H1 (cell line): ENCODE measurements at regions not wholly inside any gene's neighbourhood (a gene's known extent, or its start where the extent isn't known, plus 50 kb on each side); places are given as distances from the start of the nearest gene placed in this dataset.

Experiments
- CTCF ChIA-PET: fragments of 300-600 bp; sonication (Branson Sonifier 250); formaldehyde crosslinking; loops from one replicate; lab custom pipeline; 2021; ENCODE audit not compliant: partially characterized antibody; lab: Charles Lee
- POLR2A ChIA-PET: fragments of 300-600 bp; sonication (Branson Sonifier 250); formaldehyde crosslinking; loops from one replicate; lab custom pipeline; 2021; ENCODE audit warnings: inconsistent platforms; ENCODE audit not compliant: partially characterized antibody; lab: Charles Lee
- DNase-seq, 2 experiments: peaks; one replicate each; pipeline versions ENCODE4 v3.0.0 to v3.0.0-alpha.2; 2010 to 2022; ENCODE audit warnings: low spot score in 2 of 2, low read depth in 1 of 2, mixed read lengths in 1 of 2
- FAIRE-seq: peaks from 2 replicates; lab custom pipeline; 2011; peaks lifted over from hg19 to GRCh38; lab: Jason Lieb, UNC
- H2AFZ ChIP-seq: 2 replicates; pipeline ENCODE4 v1.8.1; 2012; ENCODE audit warnings: low read length, inconsistent platforms
- H2AK5ac ChIP-seq: 2 replicates; pipeline ENCODE4 v1.6.1; 2013; ENCODE audit warnings: low read depth, low read length
- H2BK120ac ChIP-seq: replicated peaks from 2 replicates; pipeline ENCODE3; 2013; ENCODE audit warnings: low read depth, low read length, inconsistent platforms
- H2BK12ac ChIP-seq: 2 replicates; pipeline ENCODE4 v1.6.1; 2013; ENCODE audit warnings: low read depth, low read length
- H2BK15ac ChIP-seq: 2 replicates; pipeline ENCODE4 v1.6.1; 2013; ENCODE audit warnings: low read length
- H2BK20ac ChIP-seq: 2 replicates; pipeline ENCODE4 v1.6.1; 2013; ENCODE audit warnings: low read length
- H2BK5ac ChIP-seq: 2 replicates; pipeline ENCODE4 v1.6.1; 2013; ENCODE audit warnings: low read depth, low read length
- H3K14ac ChIP-seq: 2 replicates; pipeline ENCODE4 v1.6.1; 2013; ENCODE audit warnings: inconsistent platforms; ENCODE audit not compliant: insufficient read length
- H3K18ac ChIP-seq: 2 replicates; pipeline ENCODE4 v1.6.1; 2013; ENCODE audit warnings: low read length; ENCODE audit errors: extremely low read depth
- H3K23ac ChIP-seq: 2 replicates; pipeline ENCODE4 v1.6.1; 2013; ENCODE audit warnings: inconsistent platforms; ENCODE audit not compliant: insufficient read length
- H3K23me2 ChIP-seq: 2 replicates; pipeline ENCODE4 v1.6.1; 2013; ENCODE audit warnings: low read depth, low read length
- H3K27ac ChIP-seq: 2 replicates; pipeline ENCODE4 v1.6.1; 2011; ENCODE audit warnings: low read depth, low read length, inconsistent platforms
- H3K27me3 ChIP-seq, 4 experiments: replicated peaks in 1 of 4; 1 replicate in 1 of 4; 2 replicates in 3 of 4; pipeline versions ENCODE4 v1.6.1 to v1.8.1; 2011 to 2013; ENCODE audit warnings: low read length in 3 of 4, mild to moderate bottlenecking in 3 of 4, inconsistent platforms in 2 of 4, mixed read lengths in 2 of 4, moderate library complexity in 1 of 4; ENCODE audit not compliant: control insufficient read depth in 3 of 4, insufficient read depth in 3 of 4; ENCODE audit errors: extremely low read depth in 1 of 4
- H3K36me3 ChIP-seq, 4 experiments: 2 replicates each; pipeline versions ENCODE4 v1.6.1 to v1.8.1; 2011 to 2013; ENCODE audit warnings: mild to moderate bottlenecking in 4 of 4, low read length in 3 of 4, moderate library complexity in 2 of 4, control low read depth in 1 of 4, inconsistent platforms in 1 of 4; ENCODE audit not compliant: insufficient read depth in 4 of 4, control insufficient read depth in 2 of 4
- H3K4ac ChIP-seq: replicated peaks from 2 replicates; pipeline ENCODE3; 2013; ENCODE audit warnings: low read length, low read depth, mixed read lengths, inconsistent platforms; ENCODE audit not compliant: insufficient read length
- H3K4me1 ChIP-seq, 4 experiments: replicated peaks in 1 of 4; 1 replicate in 1 of 4; 2 replicates in 3 of 4; pipeline versions ENCODE4 v1.6.1 to v1.8.1; 2011 to 2013; ENCODE audit warnings: low read length in 3 of 4, inconsistent platforms in 2 of 4, mixed read lengths in 1 of 4; ENCODE audit not compliant: insufficient read depth in 4 of 4, control insufficient read depth in 3 of 4
- H3K4me2 ChIP-seq, 2 experiments: 2 replicates each; pipeline versions ENCODE4 v1.6.1 to v1.8.1; 2011 to 2013; ENCODE audit warnings: low read depth in 2 of 2, low read length in 2 of 2, control low read depth in 1 of 2, inconsistent platforms in 1 of 2, mild to moderate bottlenecking in 1 of 2; ENCODE audit not compliant: insufficient read depth in 1 of 2
- H3K4me3 ChIP-seq, 4 experiments: fragments of 200-600, 300-600 bp in 1 of 4; sonication (generic), shearing (Covaris generic), sonication (Bioruptor Twin) in 1 of 4; 2 replicates each; pipeline versions ENCODE4 v1.5.1 to v1.8.1; 2011 to 2016; ENCODE audit warnings: low read length in 4 of 4, low read depth in 3 of 4, control low read depth in 2 of 4, inconsistent platforms in 2 of 4, mild to moderate bottlenecking in 2 of 4, mixed read lengths in 1 of 4, moderate library complexity in 1 of 4; ENCODE audit not compliant: insufficient read depth in 2 of 4; ENCODE audit errors: extremely low read depth in 1 of 4
- H3K56ac ChIP-seq: replicated peaks from 2 replicates; pipeline ENCODE3; 2013; ENCODE audit warnings: low read depth, mild to moderate bottlenecking, mixed read lengths, low read length, inconsistent platforms; ENCODE audit not compliant: insufficient read length
- H3K79me1 ChIP-seq: 2 replicates; pipeline ENCODE4 v1.6.1; 2013; ENCODE audit warnings: low read depth, low read length, control low read depth
- H3K79me2 ChIP-seq, 2 experiments: 2 replicates each; pipeline versions ENCODE4 v1.6.1 to v1.8.1; 2012 to 2013; ENCODE audit warnings: low read length in 2 of 2, mild to moderate bottlenecking in 2 of 2, inconsistent platforms in 1 of 2; ENCODE audit not compliant: insufficient read depth in 2 of 2, control insufficient read depth in 1 of 2
- H3K9ac ChIP-seq, 4 experiments: replicated peaks in 1 of 4; 1 replicate in 1 of 4; 2 replicates in 3 of 4; pipeline versions ENCODE4 v1.6.1 to v1.8.1; 2011 to 2013; ENCODE audit warnings: low read depth in 3 of 4, low read length in 3 of 4, control low read depth in 2 of 4, mild to moderate bottlenecking in 2 of 4, moderate library complexity in 2 of 4, inconsistent platforms in 1 of 4; ENCODE audit errors: extremely low read depth in 1 of 4
- H3K9me3 ChIP-seq, 2 experiments: 2 replicates each; pipeline versions ENCODE4 v1.6.1 to v1.8.1; 2012 to 2013; ENCODE audit warnings: mild to moderate bottlenecking in 2 of 2, moderate library complexity in 2 of 2, control low read depth in 1 of 2, inconsistent platforms in 1 of 2, low read depth in 1 of 2, low read length in 1 of 2, mixed read lengths in 1 of 2; ENCODE audit not compliant: insufficient read depth in 2 of 2
- H4K20me1 ChIP-seq, 2 experiments: replicated peaks in 1 of 2; 2 replicates each; pipeline versions ENCODE3 to v1.8.1; 2011 to 2013; ENCODE audit warnings: inconsistent platforms in 2 of 2, low read length in 2 of 2, mild to moderate bottlenecking in 1 of 2; ENCODE audit not compliant: insufficient read depth in 2 of 2, control insufficient read depth in 1 of 2
- H4K5ac ChIP-seq: 2 replicates; pipeline ENCODE4 v1.6.1; 2013; ENCODE audit warnings: low read length, low read depth, mixed read lengths, inconsistent platforms; ENCODE audit not compliant: insufficient read length
- H4K8ac ChIP-seq: 2 replicates; pipeline ENCODE4 v1.8.0; 2013; ENCODE audit warnings: mild to moderate bottlenecking, moderate library complexity, low read length, inconsistent platforms; ENCODE audit not compliant: insufficient read depth; ENCODE audit errors: extremely low read depth
- H4K91ac ChIP-seq: replicated peaks from 2 replicates; pipeline ENCODE3; 2013; ENCODE audit warnings: low read length, mixed read lengths, inconsistent platforms; ENCODE audit not compliant: insufficient read length
- ASH2L ChIP-seq: fragments of 200-600, 300-600 bp; sonication (generic); IDR thresholded peaks from one replicate; pipeline ENCODE4 v1.7.1; 2017; ENCODE audit warnings: low read length
- BACH1 ChIP-seq: IDR thresholded peaks from 2 replicates; pipeline ENCODE4 v1.6.1; 2012; ENCODE audit warnings: low read length, improper control_type of control experiment
- BCL11A ChIP-seq, 2 experiments: IDR thresholded peaks; one replicate each; pipeline ENCODE4 v1.6.1; 2011; ENCODE audit warnings: low read depth in 2 of 2, low read length in 2 of 2, mild to moderate bottlenecking in 2 of 2
- CBX8 ChIP-seq: fragments of 300-800, 300-1000 bp; sonication (generic); IDR thresholded peaks from 2 replicates; pipeline ENCODE4 v1.7.1; 2016; ENCODE audit warnings: low read depth, low read length, borderline replicate concordance
- CHD1 ChIP-seq: IDR thresholded peaks from 2 replicates; pipeline ENCODE4 v1.6.1; 2012; ENCODE audit warnings: low read depth, low read length, improper control_type of control experiment
- EGR1 ChIP-seq: IDR thresholded peaks from 2 replicates; pipeline ENCODE4 v1.6.1; 2011; ENCODE audit warnings: low read depth, low read length, borderline replicate concordance
- JUND ChIP-seq: IDR thresholded peaks from 2 replicates; pipeline ENCODE4 v1.6.1; 2011; ENCODE audit warnings: mild to moderate bottlenecking, improper control_type of control experiment, low read length
- MAX ChIP-seq: IDR thresholded peaks from 2 replicates; pipeline ENCODE4 v1.6.1; 2012; ENCODE audit warnings: inconsistent platforms
- RNF2 ChIP-seq: fragments of 200-900, 300-1000 bp; sonication (generic); IDR thresholded peaks from 2 replicates; pipeline ENCODE4 v1.7.1; 2016; ENCODE audit warnings: borderline replicate concordance, low read depth, mild to moderate bottlenecking, antibody characterized with exemption, low read length; ENCODE audit not compliant: poor library complexity, severe bottlenecking; ENCODE audit errors: missing control alignments
- SIN3A ChIP-seq, 2 experiments: IDR thresholded peaks in 1 of 2; conservative IDR thresholded peaks in 1 of 2; 2 replicates each; pipeline ENCODE4 v1.6.1; 2011 to 2012; ENCODE audit warnings: low read length in 2 of 2, improper control_type of control experiment in 1 of 2, low read depth in 1 of 2, mild to moderate bottlenecking in 1 of 2
- SIX5 ChIP-seq: IDR thresholded peaks from 2 replicates; pipeline ENCODE4 v1.6.1; 2011; ENCODE audit warnings: mild to moderate bottlenecking, low read depth, low read length
- TAF1 ChIP-seq: IDR thresholded peaks from 2 replicates; pipeline ENCODE4 v1.6.1; 2011; ENCODE audit warnings: mild to moderate bottlenecking, low read depth, low read length
- YY1 ChIP-seq: IDR thresholded peaks from 2 replicates; pipeline ENCODE4 v1.6.1; 2011; ENCODE audit warnings: low read depth, mild to moderate bottlenecking, low read length
- WGBS, 2 experiments: shearing (Covaris generic) in 1 of 2; methylation state at CpG; one replicate each; pipeline versions ENCODE4 v1.1.6 to v1.1.7; 2013 to 2015; ENCODE audit warnings: low lambda C conversion rate in 2 of 2, mixed read lengths in 2 of 2, inconsistent platforms in 1 of 2, low coverage in 1 of 2, missing lambda C conversion rate in 1 of 2; ENCODE audit not compliant: insufficient replicate concordance in 2 of 2, insufficient coverage in 1 of 2, insufficient read length in 1 of 2; ENCODE audit errors: extremely low coverage in 1 of 2, missing lambda C conversion rate in 1 of 2; 5-methylcytosine and 5-hydroxymethylcytosine counted together
- TF ChIP-seq, protein P1 (sequence below): IDR thresholded peaks from 2 replicates; pipeline ENCODE4 v1.6.1; 2012; ENCODE audit warnings: inconsistent platforms

DNA sequence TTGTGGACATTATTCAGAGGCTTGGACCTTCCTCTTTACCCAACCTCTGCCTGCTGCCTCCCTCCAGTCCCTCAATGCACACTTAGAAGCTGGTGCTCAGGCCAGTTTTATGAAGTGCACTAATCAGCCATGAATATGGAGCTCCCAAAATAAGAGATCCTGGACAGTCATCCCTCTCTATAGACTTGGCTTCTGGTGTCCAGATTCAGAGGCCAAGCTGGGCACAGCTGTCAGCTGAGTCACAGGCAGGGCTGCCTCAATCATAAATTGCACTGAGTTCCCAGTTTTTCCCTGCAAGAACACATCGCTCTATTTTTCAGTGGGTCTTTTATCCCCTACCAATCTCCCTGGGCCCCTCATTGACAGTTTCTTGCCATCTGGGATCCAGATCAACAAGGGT is 161.7 kb upstream of the CADM1 start:
- WGBS, 2 experiments, result 86% methylated on average over 1 of the region's 1 CpG; no CpG with 5 or more reads in 1 of the 2 experiments
- H4K91ac ChIP-seq, result no peak overlapping the region
- H2BK12ac ChIP-seq, result no peak overlapping the region
- no peak overlapping the region for H3K9ac ChIP-seq
- no peak for DNase-seq
- peaks cover under 1 to 8% (median 5%) of the 10 kb centered on the region in 4 experiments for H3K27me3 ChIP-seq
- H3K23me2 ChIP-seq, result no peaks in the 10 kb centered on the region
- no peak overlapping the region for H4K8ac ChIP-seq
- no peak for FAIRE-seq
- H2BK120ac ChIP-seq, result no peak overlapping the region
- H2BK15ac ChIP-seq, result no peak overlapping the region
- no peak overlapping the region for H2BK20ac ChIP-seq
- H3K27ac ChIP-seq, result no peak overlapping the region
- H2BK5ac ChIP-seq, result no peak overlapping the region
- H3K14ac ChIP-seq, result no peak overlapping the region
- no peak overlapping the region for H3K23ac ChIP-seq
- no peak overlapping the region for H4K5ac ChIP-seq
- H3K4me3 ChIP-seq, result no peak overlapping the region
- H3K79me1 ChIP-seq, result no peaks in the 10 kb centered on the region
- H4K20me1 ChIP-seq, result no peaks in the 10 kb centered on the region
- H2AFZ ChIP-seq, result no peak overlapping the region
- no peak overlapping the region for H3K4ac ChIP-seq
- ChIA-PET CTCF (interaction anchor here (1.5 kb wide), 1 partner anchor 138 kb away, joined by 4 read pairs; no protein-coding TSS in a partner anchor), POLR2A (no interaction called here)
- H3K79me2 ChIP-seq, result no peaks in the 10 kb centered on the region
- H3K18ac ChIP-seq, result no peak overlapping the region
- no peak overlapping the region for H3K4me2 ChIP-seq
- no peak overlapping the region for H3K56ac ChIP-seq
- H3K9me3 ChIP-seq, result no peaks in the 10 kb centered on the region
- H2AK5ac ChIP-seq, result no peak overlapping the region
- H3K4me1 ChIP-seq, result 0 out of 7 replicates have a peak, but pooled peaks cover 0 to 2% (median 0%) of the 10 kb centered on the region in 4 experiments
- H3K36me3 ChIP-seq, result no peaks in the 10 kb centered on the region
- TF ChIP-seq CHD1, result no peak
- TF ChIP-seq CBX8, result no peak
- TF ChIP-seq SIX5, result no peak
- no peak for TF ChIP-seq SIN3A (conservative IDR thresholded peaks at IDR 0.05 in 1 of 2, IDR thresholded peaks at IDR 0.05 in 1 of 2; ENCODE audit: low read depth in 1 of 2, low read length in 2 of 2)
- TF ChIP-seq BACH1, result no peak
- TF ChIP-seq RNF2, result no peak
- TF ChIP-seq ASH2L, result no peak
- TF ChIP-seq EGR1, result no peak
- no peak for TF ChIP-seq TAF1
- TF ChIP-seq YY1, result no peak
- TF ChIP-seq BCL11A (IDR thresholded peaks at IDR 0.05; ENCODE audit: low read depth in 2 of 2, low read length in 2 of 2), result no peak
- TF ChIP-seq MAX, result no peak
- TF ChIP-seq JUND, result no peak
- TF ChIP-seq, protein P1, sequence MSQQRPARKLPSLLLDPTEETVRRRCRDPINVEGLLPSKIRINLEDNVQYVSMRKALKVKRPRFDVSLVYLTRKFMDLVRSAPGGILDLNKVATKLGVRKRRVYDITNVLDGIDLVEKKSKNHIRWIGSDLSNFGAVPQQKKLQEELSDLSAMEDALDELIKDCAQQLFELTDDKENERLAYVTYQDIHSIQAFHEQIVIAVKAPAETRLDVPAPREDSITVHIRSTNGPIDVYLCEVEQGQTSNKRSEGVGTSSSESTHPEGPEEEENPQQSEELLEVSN, result no peak
